ENCODE measurements at regions not wholly inside any gene's neighbourhood (a gene's known extent, or its start where the extent isn't known, plus 50 kb on each side); places are given as distances from the start of the nearest gene placed in this dataset.
A peak's percentile ranks its signal among the peaks of the same experiment; 100 is the strongest.

DNA sequence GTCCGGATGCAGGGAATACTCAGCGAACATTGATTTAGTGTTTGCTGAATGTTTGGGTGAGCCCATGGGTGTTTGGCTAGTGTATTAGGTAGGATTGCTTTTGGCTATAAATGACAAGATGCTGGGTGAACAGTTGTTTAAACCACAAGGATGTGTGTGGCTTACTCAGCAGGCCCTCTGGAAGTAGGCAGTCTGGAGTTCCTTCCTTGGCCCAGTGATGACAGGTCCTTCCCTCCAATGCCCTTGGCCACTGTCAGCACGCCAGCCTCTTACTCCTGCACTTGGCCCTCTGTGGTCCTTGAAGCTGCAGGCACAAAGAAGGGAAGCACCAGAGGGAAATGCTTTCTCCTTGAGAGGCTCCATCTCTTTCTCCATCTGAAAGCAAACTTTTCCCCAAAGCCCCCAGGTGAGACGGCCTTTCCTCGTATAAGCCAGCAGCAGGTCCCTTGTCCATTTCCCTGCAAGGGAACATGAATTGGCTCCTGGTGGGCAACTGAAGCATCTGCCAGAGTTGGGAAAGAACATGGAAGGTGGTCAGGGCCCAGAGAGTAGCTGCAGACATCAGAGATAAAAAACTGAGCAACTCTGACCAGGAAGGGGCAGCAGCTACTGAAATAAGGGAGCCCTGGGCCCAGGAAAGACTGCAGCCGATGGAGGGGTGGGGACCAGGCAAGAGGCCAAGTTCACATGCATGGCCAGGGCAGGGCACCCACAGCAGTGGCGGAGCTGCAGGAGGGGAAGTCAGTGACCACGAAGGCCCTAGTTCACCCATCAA, 105.0 kb downstream of the TPRA1 start:
- no peak for ATAC-seq
- DNase-seq (ENCODE audit: missing footprints): no peak
- intact Hi-C loops (cut with DNase I): no loop called here

GRCh38 chr3:127484601-127485388, 105.7 kb downstream of the TPRA1 start:
- intact Hi-C loops (cut with DNase I): no loop called here
- DNase-seq (ENCODE audit: missing footprints) (no peak), ATAC-seq (no peak)

GRCh38 chr3:127483902-127484591, 106.5 kb downstream of the TPRA1 start:
- no peak for ATAC-seq
- DNase-seq (ENCODE audit: missing footprints): no peak
- intact Hi-C loops (cut with DNase I): no loop called here

- DNase-seq (ENCODE audit: missing footprints): no peak
- intact Hi-C loops (cut with DNase I): no loop called here
- ATAC-seq: no peak
These were observed 107.4 kb downstream of the TPRA1 start for GRCh38 chr3:127483005-127483641.

- ATAC-seq: no peak
- DNase-seq (ENCODE audit: missing footprints): no peak
- intact Hi-C loops (cut with DNase I): no loop called here
These were observed 108.1 kb downstream of the TPRA1 start for GRCh38 chr3:127482216-127483004.

DNA sequence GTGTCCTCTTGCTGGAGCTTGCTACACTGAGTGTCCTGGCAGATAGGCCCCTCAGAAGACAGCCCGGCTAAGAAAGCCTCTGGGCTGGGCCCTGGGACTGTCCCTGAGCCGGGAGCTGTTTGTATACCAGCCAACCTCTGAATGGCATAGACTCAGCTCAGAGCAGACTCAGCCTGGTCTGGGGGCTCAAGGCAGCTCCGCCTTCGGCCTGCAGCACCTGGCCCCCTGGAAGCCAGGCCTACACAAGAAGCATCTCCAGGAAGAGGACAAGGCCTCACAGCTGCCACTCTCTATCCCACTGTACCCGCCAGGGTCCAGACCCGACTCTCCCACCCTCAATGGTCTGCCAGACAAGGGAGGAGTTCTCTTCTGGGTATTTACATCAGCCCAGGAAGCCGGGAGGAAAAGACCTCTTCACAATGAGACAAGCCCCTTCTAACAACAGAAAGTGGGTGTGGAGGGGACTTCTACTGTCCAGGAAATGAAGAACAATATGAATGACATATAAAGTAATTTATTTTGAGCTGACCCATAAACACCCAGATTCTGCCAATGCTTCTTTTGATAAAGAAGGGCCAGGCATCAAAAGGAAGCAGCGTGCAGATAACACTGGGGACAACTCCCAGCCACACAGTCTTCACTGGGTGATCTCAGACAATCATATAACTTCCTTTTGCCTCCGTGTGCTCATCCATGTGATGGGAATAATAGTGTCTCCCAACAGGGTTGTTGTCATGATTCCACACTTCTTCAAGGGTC, 110.2 kb downstream of the TPRA1 start:
- DNase-seq (ENCODE audit: missing footprints): no peak
- intact Hi-C loops (cut with DNase I): no loop called here

GRCh38 chr3:127479449-127479848, 111.1 kb downstream of the TPRA1 start:
- ATAC-seq (no peak), DNase-seq (ENCODE audit: missing footprints) (no peak)
- intact Hi-C loops (cut with DNase I): no loop called here

More for the DNA sequence above, 110.2 kb downstream of the TPRA1 start:
- no peak for ATAC-seq

DNA sequence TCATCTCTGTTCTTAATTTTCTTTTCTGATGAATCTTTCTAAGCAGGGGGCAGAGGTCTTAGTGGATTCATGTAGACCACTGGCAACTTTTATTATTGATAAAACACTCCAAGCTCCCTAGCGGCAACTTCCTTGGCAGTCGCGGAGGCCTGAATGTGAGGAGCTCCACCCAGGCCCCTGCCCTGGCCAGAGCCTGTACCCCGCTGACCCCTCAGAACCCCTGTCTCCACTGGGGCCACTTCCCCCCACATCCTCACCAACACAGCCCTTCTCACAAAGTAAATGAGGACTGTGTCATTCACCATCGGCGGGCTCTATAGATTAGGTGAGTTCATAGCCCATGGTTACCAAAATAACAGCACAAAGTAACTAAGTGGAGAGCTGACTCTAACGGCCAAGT, 111.6 kb downstream of the TPRA1 start:
- intact Hi-C loops (cut with DNase I): no loop called here
- ATAC-seq (no peak), DNase-seq (ENCODE audit: missing footprints) (no peak)

- intact Hi-C loops (cut with DNase I): no loop called here
- DNase-seq (ENCODE audit: missing footprints): no peak
- no peak for ATAC-seq
These were observed 113.1 kb downstream of the TPRA1 start for GRCh38 chr3:127477396-127477795.

DNA sequence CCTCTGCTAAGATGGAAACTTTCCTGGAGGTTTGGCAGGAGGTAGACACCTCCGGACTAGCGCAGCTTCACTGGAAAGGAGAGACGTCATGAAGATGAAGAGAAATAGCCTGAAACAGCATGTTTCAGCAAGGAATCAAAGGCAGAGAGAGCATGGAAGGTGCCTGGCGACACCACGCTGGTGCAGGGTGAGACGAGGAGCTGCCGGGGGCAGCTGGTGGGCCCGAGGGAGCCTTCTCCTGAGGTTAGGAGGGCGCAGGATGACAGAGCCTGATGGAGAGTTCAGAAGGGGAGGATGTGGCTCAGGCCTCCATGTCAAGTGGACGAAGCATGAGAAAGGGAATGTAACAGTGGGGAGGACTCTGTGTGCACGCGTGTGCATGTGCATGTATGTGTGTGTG, 113.6 kb downstream of the TPRA1 start:
- DNase-seq (ENCODE audit: missing footprints) (no peak), ATAC-seq (no peak)
- intact Hi-C loops (cut with DNase I): no loop called here

- DNase-seq (ENCODE audit: missing footprints): no peak
- ATAC-seq: no peak
- intact Hi-C loops (cut with DNase I): no loop called here
These were observed 114.4 kb downstream of the TPRA1 start for GRCh38 chr3:127475975-127476705.

- ATAC-seq (no peak), DNase-seq (ENCODE audit: missing footprints) (no peak)
- intact Hi-C loops (cut with DNase I): no loop called here
These were observed 115.1 kb downstream of the TPRA1 start for GRCh38 chr3:127475391-127475790.

GRCh38 chr3:127473244-127474024, 117.1 kb downstream of the TPRA1 start:
- DNase-seq (ENCODE audit: missing footprints) (no peak), ATAC-seq (no peak)
- intact Hi-C loops (cut with DNase I): no loop called here

DNA sequence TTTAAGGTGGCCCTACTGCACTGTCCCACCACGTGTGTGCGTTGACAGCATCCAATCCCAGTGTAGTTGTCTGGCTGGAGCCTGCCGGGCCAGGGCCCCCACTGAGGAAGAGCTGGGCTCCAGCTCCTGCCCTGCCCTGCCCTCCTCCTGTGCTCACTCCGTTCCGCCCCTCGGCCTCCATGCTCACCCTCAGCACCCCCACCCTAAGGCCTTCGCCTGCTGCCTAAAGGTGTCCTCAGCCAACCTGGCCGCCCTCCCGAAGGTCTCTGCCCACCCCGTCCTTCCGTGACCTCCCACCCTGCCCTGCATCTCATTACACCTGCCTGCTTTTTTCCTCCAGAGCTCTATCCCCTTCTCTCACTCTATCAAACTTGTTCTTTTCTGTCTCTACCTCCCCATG, 118.0 kb downstream of the TPRA1 start:
- no peak for ATAC-seq
- DNase-seq (ENCODE audit: missing footprints): no peak
- intact Hi-C loops (cut with DNase I): no loop called here

GRCh38 chr3:127471142-127471541, 119.4 kb downstream of the TPRA1 start:
- no peak for ATAC-seq

DNA sequence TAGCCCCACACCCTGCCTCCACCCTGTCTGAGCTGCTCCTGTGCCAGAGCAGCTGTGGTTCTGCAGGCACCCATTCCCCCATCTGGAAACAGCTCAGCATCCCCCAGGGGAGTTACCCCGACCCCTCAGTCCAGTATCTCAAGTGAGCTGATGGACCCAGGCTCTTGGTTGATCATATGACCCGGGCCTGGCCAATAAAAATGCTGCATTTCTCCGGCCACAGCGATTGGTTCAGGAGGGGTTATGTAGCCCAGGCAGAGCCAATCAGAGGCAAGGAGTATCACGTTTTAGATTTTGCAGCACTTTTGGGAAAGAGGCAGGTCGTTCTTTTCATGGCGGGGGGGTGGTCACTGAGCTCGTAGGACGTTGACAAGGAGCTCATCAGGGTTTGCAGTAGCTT, 120.8 kb downstream of the TPRA1 start:
- intact Hi-C loops (cut with DNase I): no loop called here
- no peak for ATAC-seq
- DNase-seq (ENCODE audit: missing footprints): peak; percentile 23

More at GRCh38 chr3:127471142-127471541, 119.4 kb downstream of the TPRA1 start:
- intact Hi-C loops (cut with DNase I): no loop called here
- no peak for DNase-seq (ENCODE audit: missing footprints)
